T-helper 1 cell treated with Interleukin-12 subunit alpha and Interleukin-12 subunit beta and Interleukin-4 antibody, amounts not matched to agents 30 ng/mL and 1 ng/mL, for 36 hours (primary cell): ENCODE measurements at regions not wholly inside any gene's neighbourhood (a gene's known extent, or its start where the extent isn't known, plus 50 kb on each side); places are given as distances from the start of the nearest gene placed in this dataset.
"Not testable (repeated sequence)": the region's sequence is repeated elsewhere in the genome, so short reads cannot be mapped to it uniquely, and the experiment has no call there.

Experiments used
- intact Hi-C: fragments of 100-400 bp; cut with micrococcal nuclease; formaldehyde crosslinking; loops from one replicate; pipeline ENCODE4 v1.15.1; 2024

DNA sequence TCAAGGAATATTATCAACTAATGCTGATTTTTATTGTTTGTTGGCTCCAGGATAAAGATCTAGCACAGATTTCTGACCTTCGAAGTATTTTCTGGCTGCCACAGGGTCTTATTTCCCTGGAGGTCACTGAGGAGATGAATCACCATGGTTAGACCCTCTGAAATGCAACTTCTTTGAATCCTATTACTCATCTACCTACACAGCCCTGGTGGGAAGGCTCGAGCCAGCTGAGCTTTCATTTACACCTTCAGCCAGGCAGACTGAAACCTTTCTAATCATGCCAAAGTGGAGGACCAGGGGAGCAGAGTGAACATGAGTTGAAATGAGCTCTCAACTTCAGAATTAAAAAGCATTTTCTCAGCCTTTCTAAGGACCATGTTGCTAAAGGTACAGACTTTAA, 130.5 kb downstream of the SMIM20 start:
- intact Hi-C loops = no loop called here

DNA sequence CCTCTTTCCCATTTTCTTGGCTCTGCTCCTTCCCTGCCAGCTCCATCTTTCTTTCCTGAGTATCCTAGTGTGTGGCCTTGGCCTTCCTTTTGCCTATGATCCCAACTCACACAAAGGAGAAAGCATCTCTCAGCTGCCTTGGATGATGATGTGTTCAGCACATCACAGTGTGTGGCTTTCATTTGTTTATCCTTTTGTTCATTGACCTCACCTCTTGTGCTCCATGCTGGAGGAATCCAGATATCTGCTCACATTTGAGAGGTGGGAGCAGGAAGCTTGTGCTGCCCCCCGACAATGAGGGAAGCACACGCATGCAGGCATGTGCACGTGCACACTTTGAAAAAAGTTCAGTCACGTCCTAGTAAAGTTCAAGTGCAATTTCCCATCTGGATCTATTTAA, 131.0 kb downstream of the SMIM20 start:
- intact Hi-C loops = no loop called here

DNA sequence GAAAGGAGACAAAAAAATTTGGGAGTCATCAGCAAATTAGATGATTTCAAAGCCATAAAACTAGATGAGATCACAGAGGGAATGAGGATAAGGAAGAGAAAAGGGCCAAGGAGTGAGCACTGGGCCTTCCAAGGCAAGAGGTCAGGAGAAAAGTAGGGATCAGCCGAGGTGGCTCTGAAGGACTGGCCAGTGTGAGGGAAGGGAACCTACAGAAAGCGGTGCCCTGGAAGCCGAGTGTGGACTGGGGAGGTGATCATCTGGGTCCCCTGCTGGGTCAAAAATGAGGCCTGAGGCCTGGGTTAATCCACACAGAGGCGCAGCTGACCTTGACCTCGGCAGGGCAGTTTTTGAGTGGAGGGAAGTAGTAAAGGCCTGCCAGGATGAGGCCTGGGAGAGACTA, 133.8 kb downstream of the SMIM20 start:
- intact Hi-C loops = no loop called here

DNA sequence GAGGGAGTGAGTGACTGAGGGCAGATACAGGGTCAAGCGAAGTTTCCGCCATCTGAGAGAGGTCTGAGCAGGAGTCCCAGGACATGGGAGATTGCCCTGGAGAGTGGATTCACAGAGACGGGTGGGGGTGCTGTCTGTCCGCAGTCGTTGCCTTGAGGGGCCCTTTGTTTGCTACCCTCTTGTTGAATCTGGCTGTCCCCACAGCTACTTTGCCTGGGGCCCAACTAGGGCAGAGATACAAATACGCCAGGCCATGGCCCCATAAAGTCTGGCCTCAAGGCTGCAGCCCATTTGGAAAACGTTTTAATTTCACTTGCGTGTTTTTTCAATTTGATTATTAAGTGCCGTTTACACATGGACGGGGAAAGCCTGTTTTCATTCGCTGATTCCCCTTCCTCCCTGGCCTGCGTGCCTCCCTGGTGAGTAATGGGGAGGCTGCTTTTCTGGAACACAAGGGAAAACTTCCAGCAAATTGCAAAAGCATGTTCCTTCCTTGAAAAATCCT, 134.4 kb downstream of the SMIM20 start:
- intact Hi-C loops = no loop called here

DNA sequence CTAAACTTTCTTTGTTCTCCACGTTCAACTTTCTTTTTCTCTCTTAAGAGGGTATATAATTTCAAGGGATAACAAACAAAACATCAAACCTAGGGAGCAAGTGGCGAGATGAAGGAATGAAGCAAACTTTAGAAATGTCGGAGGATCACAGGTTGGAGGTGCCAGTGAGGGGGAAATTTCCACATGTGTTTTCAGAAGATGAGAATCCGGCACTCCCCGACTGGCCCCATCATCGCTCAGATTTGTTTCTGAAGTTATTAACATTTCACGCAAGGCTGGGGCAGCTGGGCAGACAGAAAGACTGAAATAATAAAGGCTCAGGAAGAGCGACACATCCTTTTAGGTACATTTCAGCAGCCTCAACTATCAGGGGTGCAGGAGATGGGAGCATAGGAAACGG, 134.9 kb downstream of the SMIM20 start:
- intact Hi-C loops = no loop called here

DNA sequence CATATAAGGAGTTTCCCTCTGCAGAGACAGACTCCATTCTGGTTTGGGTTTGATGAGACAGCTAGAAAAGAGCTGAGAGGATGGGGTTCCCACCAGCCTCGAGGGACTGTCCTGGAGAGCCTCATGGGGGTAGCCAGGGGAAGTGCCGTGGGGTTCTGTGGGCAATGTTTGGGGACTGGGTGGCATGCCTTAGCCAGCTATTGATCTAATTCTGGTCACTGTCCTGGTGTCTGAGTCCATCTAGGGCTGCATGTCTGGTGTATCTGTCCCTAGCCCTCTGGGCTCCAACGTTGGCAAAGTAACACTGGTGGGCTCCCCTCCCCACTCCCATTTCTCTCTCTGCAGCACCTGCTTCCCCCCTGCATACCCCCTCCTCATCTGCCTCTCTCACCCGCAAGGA, 135.4 kb downstream of the SMIM20 start:
- intact Hi-C loops = no loop called here

DNA sequence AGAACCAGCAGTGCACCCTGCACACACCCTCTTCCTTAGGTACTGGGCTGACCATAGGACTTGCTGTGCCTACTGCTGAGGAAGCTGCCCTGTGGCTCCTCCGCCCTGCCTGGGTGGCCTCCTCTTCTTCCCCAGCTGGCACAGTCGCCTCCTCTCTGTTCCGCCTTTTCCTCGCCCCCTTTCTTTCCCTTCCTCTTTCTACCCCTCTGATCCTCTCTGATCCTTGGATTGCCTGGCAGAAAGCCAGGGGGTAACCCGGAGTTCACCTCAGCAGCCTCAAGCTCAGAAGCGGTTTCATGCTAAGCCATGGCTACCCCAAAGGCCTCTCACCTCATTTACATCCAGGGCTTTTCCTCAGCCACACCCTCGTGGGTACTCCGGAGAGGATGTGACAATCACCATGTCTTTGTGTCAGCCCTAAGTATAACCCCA, 136.2 kb downstream of the SMIM20 start:
- intact Hi-C loops = no loop called here

DNA sequence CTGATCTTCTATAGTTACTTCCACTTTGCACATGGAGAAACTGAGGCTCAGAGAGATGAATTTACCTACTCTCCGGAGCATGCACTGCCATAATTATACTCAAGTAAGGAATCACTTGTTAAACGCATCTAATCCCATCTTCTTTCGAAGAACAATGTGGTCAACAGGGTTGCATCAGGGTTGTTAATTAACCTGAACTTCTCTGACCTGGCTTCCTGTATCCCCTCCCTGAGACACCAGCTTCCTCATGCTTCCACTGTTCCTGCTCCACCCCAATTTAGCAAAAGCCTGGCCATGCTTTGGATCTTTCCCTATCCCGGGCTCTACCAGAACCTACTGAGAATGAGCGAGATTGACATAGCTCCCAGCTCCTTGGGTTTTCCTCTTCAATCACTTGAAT, 136.7 kb downstream of the SMIM20 start:
- intact Hi-C loops = no loop called here

DNA sequence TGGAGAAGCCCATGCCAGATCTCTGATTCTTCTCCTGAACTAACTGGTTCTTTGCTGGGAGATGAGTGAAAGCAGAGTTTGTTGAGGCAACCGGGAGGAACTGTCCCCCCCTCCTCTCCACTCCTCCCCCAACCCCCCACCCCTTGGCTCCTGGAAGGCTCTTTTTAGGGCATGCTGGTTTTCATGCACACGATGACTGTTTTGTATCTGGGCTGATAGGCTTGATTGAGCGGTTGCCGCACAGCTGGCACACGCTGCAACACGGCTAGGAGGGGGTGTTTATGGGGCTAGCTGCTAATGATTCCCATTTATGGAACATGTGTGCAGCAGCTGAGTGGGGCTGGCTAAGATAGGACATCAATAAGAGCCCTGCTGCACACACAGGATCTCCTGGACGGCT, 137.2 kb downstream of the SMIM20 start:
- intact Hi-C loops = no loop called here

DNA sequence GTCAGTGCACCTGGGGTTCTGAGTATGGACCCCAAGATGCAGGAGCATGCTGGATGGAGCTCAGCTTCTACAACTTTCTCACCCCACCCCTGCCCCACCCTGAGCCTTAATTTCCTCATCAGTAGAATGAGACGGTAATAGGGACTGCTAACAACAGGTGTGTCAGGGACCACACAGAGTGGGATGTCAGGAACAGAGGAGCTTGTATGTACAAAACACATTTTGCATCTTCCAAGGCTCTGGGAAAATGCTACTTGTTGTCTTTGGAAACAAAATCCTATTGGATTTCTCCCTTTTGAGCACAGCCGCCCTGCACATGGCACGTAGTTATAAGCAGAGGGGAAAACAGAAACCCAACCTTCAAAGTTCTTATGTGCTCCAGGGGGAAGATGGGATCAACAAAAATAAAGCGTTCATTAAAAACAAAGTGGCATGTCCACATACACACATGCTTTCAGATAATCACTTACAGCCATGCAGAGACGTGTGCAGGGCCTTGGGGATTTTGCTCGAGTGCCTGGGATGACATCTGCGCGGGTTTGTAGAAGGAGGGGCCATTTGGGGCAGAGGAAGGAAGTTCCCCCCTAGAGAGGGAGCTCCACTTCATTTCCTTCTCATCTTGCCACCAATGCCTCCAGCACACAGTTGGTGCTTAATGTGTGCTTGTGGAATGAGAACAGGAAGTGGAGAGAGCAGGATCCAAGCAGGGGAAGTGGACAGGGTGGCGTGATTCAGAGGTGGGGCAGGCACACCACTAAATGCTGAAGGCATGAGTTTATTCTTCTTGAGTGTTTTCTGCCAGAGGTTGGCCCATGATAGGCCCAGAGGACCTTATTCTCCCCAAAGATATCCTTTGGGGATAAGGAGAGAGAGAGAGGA, 138.9 kb downstream of the SMIM20 start:
- intact Hi-C loops = no loop called here

DNA sequence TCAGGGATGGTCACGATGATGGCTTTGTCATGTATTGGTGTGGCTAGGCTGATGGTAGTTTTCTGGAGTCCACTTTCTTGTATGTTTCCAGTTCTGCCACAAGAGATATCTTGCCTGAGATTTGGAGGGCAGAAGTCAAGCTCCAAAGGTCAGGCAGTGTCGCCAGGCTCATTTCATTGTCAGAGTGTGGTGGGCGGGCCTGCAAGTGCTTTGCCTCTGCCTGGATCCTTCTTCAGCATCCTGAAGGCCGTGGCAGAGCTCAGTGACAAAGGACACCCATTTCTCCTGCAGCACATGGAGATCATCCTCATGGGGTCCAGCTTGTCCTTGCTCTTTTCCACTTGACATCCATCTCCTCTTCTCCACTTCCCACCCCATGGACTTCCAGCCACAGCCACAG, 139.7 kb downstream of the SMIM20 start:
- intact Hi-C loops = no loop called here

DNA sequence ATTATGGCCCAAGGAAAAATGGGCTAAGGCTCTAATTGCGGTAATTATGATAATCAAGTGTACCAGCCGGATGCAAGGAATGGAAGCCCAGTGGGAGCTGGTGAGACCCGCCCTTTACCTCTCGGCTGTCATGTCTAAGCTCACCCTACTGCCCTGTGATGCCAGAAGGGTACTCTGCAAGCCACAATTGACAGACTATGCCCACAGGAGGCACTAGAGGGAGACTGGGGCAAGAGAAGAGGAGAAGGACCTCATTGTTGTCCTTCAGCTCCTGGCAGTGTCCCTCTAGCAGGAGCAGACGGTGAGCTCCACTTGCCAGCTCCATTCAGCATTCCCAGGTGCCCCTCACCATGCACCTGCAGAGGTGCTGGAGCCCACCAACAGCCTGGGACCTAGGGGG, 141.8 kb downstream of the SMIM20 start:
- intact Hi-C loops = no loop called here

DNA sequence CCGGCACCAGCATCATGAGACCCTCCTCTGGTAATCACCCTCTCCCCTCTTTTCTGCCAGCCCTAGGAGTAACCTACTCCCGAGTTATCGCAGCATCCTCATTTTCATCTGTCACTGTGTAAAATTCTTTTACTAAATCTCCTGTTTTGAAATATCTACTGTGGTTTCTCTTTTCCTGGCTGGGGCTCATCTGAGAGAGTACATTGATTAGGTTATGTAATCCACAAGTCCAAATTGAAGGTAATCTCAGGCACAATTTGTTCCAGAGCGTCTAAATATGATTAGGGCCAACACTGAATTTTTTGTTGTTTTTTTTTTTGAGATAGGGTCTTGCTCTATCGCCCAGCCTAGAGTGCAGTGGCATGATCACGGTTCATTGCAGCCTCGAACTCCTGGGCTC, 142.4 kb downstream of the SMIM20 start:
- intact Hi-C loops = no loop called here

DNA sequence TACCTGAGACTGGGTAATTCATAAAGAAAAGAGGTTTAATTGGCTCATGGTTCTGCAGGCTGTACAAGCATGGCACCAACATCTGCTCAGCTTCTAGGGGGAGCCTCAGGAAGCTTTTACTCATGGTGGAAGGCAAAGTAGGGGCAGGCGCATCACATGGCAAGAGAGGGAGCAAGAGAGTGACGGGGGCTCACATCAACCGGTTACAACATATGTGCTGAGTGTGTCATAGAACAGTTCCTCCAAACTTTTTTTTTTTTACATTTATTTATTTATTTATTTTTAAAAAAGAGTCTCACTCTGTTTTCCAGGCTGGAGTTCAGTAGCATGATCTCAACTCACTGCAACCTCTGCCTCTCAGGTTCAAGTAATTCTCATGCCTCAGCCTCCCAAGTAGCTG, 143.8 kb downstream of the SMIM20 start:
- intact Hi-C loops = not testable (repeated sequence)

DNA sequence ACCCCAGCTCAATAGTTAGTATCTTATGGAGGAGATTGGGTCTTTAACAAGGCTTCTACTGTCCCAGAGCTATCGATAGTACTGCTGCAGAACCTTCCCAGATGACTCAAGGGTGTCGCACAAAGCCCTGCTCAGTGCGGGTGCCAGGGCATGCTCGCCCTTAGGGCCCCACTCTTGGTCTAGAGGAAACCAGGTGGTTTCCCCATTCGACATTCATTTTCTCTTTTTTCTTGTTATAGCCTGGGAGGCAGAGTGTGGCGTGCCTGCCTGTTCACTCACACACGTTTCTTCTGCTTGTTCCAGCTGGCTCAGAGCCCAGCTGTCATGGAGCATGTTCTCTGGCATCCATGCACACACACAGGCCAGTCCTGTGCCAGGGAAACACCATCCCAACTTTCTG, 144.5 kb downstream of the SMIM20 start:
- intact Hi-C loops = no loop called here

DNA sequence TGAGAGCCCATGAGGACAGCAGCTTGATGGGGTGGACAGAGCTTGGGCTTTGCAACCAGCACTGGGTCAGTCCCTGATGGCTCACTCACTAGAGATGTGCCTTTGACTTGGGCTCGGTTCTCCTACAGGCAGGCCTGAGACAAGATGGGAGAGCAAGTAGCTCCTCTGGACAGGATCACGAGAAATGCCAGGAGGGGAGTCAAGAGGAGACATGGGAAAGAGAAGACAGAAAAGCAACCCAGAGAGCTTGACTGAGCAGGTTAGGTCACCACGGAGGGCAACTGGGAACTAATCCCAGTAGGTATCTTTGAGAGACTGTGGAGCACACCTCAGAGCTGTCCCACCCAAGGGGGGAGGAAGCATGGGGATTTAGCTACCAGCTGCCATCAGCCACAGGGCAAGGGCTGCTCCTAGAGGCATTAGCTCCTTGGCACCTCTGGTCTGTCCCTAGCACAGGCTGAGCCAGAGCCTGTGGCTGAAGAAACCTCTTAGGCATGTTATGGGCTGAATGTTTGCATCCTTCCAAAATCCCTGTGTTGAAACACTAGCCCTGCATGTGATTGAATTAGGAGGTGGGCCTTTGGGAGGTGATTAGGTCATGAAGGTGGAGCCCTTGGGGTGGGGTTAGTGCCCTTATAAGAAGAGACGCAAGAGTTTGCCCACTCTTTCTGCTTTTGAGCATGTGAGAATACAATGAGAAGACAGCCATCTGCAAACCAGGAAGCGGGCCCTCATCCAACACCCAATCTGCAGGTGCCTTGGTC, 145.6 kb downstream of the SMIM20 start:
- intact Hi-C loops = no loop called here

DNA sequence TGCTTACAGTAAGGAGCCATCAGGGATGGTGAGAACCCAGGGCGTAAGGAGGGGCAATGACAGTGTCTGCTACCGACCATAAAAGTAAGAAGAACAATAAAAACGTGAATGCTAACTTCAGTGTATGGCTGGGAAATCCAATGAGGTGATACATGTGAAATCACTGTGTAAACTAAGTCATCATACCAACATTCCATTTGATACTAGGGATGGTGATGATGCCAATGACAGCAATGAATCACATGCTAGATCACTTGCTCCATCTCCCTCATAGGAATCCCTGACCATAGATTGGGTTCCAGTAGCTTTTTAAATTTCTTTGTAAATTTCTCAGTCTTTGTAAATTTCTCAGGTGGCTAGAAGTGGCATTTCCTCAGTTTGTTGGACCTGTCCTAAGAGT, 146.3 kb downstream of the SMIM20 start:
- intact Hi-C loops = no loop called here

DNA sequence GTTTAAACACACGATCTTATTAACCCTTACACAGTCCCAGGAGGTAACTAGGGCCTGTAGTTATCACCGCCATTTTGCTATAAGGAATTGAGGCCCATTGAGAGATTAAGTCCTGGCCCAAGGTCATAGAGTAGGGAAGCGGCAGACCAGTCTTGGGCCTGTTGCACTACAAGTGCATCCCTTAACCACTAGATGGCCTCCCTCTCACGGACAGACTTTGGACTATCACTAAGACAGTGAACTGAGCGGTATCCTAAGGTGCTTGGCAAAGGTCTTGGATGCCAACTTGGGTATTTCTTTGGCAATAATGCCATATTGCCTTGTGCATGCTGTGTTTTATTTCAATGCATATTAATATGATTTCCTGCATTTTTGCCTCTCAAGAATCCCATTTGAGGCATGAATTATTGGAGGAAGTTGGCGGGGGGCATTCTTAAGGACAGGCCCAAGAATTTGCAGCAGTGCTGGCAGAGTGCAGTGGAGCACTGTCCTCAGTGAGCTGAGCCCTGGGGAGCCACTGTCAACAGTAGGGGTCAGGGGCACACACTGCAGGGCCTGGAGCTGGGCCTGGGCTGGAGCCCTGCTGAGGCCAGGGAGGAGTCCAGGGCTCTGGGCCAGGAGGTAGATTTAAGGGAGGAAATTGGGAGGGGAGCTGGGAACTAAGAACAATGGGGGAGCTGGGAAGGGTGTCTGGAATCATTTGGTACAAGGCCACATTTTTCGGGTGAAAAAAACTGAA, 147.4 kb downstream of the SMIM20 start:
- intact Hi-C loops = loop anchor here (1.0 kb wide), 2 partner anchors 264 to 349 kb away; no protein-coding TSS in a partner anchor

DNA sequence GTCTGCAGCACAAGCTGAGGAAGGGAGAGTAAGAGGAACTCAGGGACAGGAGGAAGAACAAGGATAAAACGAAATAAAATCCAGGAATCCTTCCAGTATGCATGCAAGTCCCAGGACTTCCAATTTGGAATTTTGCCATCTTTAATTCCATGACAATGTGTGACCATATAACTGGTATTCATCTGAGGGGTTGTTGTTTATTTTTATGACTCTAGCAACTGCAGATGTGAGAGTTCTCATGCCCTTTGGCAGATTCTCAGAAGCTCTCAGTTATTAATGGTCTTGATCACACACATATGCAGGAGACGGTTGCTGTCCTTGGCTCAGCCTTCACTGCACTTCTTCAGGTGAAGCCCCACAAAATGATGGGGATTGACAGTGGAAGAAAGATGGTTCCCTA, 148.2 kb downstream of the SMIM20 start:
- intact Hi-C loops = no loop called here

DNA sequence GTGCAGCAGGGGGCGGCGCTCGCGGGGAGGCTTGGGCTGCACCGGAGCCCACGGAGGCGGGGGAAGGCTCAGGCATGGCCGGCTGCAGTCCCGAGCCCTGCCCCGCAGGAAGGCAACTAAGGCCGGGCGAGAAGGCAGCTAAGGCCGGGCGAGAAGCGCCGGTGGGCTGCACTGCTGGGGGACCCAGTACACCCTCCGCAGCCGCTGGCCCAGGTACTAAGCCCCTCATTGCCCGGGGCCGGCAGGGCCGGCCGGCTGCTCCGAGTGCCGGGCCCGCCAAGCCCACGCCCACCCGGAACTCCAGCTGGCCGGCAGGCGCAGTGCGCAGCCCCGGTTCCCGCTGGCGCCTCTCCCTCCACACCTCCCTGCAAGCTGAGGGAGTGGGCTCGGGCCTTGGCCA, 150.0 kb downstream of the SMIM20 start:
- intact Hi-C loops = not testable (repeated sequence)

DNA sequence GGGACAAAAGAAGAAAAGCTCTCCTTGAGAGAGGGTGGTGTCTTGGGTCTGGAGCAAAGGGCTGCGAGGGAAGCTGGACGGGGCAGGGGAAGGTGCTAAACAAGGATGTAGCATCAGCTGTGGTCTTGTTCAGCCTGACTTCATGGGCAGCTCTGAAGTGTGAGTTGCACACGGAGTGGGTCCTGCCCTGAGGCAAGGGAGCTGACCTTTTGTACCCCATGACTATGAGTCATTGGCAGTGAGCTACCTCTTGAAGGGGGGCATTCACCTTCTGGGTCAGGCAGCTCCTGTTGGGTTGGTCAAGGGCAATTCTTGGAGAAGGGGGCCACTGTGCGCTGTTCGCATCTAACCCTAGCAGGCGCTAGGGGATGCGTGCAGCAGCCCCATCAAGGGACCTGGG, 151.8 kb downstream of the SMIM20 start:
- intact Hi-C loops = no loop called here

DNA sequence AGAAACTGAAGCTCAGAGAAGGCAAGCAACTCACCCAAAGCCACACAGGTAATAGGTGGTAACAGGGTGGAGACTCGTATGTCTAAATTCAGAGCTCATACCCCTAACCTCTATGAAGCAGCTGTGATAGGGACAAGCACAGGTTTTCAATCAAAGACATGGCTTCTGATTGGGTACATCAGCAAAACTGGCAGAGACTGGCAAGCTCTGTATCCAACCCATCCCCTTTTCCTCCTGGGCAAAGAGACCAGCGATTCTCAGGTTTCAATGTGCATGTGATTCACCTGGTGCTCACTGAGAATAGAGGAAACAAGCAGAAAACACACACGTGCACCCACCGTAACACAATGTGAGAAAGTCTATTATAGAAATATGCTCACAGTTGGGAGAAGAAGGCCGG, 153.0 kb downstream of the SMIM20 start:
- intact Hi-C loops = no loop called here
